Breast epithelium (tissue), 3 donors: ENCODE measurements at regions not wholly inside any gene's neighbourhood (a gene's known extent, or its start where the extent isn't known, plus 50 kb on each side); places are given as distances from the start of the nearest gene placed in this dataset.

Experiments
- POLR2AphosphoS5 ChIP-seq, 3 donors: sonication (generic); formaldehyde crosslinking; IDR thresholded peaks; one replicate each; pipeline ENCODE4 v1.6.1; 2017; ENCODE audit warnings: antibody characterized with exemption in 3 of 3
- TF ChIP-seq, protein P1 (sequence below), 3 donors: fragments of 450-650 bp; IDR thresholded peaks; one replicate each; pipeline ENCODE4 v1.5.1; 2016 to 2017; ENCODE audit warnings: antibody characterized with exemption in 3 of 3, mild to moderate bottlenecking in 3 of 3, moderate library complexity in 3 of 3

- TF ChIP-seq POLR2AphosphoS5 (IDR thresholded peaks at IDR 0.05) = no peak
- TF ChIP-seq, protein P1, sequence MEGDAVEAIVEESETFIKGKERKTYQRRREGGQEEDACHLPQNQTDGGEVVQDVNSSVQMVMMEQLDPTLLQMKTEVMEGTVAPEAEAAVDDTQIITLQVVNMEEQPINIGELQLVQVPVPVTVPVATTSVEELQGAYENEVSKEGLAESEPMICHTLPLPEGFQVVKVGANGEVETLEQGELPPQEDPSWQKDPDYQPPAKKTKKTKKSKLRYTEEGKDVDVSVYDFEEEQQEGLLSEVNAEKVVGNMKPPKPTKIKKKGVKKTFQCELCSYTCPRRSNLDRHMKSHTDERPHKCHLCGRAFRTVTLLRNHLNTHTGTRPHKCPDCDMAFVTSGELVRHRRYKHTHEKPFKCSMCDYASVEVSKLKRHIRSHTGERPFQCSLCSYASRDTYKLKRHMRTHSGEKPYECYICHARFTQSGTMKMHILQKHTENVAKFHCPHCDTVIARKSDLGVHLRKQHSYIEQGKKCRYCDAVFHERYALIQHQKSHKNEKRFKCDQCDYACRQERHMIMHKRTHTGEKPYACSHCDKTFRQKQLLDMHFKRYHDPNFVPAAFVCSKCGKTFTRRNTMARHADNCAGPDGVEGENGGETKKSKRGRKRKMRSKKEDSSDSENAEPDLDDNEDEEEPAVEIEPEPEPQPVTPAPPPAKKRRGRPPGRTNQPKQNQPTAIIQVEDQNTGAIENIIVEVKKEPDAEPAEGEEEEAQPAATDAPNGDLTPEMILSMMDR (IDR thresholded peaks at IDR 0.05) = no peak
Measured at GRCh38 chr11:133600306-133600705, 68.0 kb upstream of the OPCML start.
